HepG2 (cell line): ENCODE measurements at regions not wholly inside any gene's neighbourhood (a gene's known extent, or its start where the extent isn't known, plus 50 kb on each side); places are given as distances from the start of the nearest gene placed in this dataset.

Source experiments
- ATAC-seq: fragments of 200-7000 bp; cut with Tn5 transposase; 3 replicates; pipeline ENCODE4 v1.9.1; 2020; ENCODE audit warnings: mild to moderate bottlenecking, moderate library complexity
- BruUV-seq: library from RNA; stranded (reverse); fragments of 400-500 nt; replicated peaks from 2 replicates; lab custom pipeline; 2021; lab: Mats Ljungman, UMichigan
- CTCF ChIA-PET: fragments of 300-600 bp; formaldehyde crosslinking; extraction: SDS; loops from one replicate; lab custom pipeline; 2021; ENCODE audit warnings: low total read pairs, inconsistent platforms, low intra/inter-chr PET ratio; lab: Yijun Ruan, JAX
- POLR2A ChIA-PET: fragments of 350-600 bp; sonication (Branson Sonifier 250); formaldehyde crosslinking; loops from one replicate; lab custom pipeline; 2020; ENCODE audit warnings: antibody characterized with exemption, inconsistent platforms; lab: Yijun Ruan, JAX
- DNase-seq: peaks from one replicate; pipeline ENCODE4 v3.0.0-alpha.2; 2015; ENCODE audit warnings: low spot score
- FAIRE-seq: peaks from 3 replicates; lab custom pipeline; 2011; peaks lifted over from hg19 to GRCh38; lab: Jason Lieb, UNC
- H2AFZ ChIP-seq: one replicate; pipeline ENCODE4 v1.6.1; 2011; ENCODE audit warnings: low read length, inconsistent platforms
- H3K27ac ChIP-seq: fragments of 300-600 bp; 3 replicates; pipeline ENCODE4 v1.8.0; 2011; ENCODE audit warnings: mixed run types, mild to moderate bottlenecking, mixed read lengths, low read length, inconsistent platforms; ENCODE audit not compliant: insufficient read depth; ENCODE audit errors: extremely low read length
- H3K27me3 ChIP-seq, 2 experiments: fragments of 200-600 bp in 1 of 2; 2 replicates in 1 of 2; 3 replicates in 1 of 2; pipeline versions ENCODE4 v1.6.0 to v1.8.0; 2011; ENCODE audit warnings: low read length in 2 of 2, mild to moderate bottlenecking in 2 of 2, moderate library complexity in 2 of 2, inconsistent platforms in 1 of 2; ENCODE audit not compliant: insufficient read depth in 2 of 2, control insufficient read depth in 1 of 2
- H3K36me3 ChIP-seq, 2 experiments: fragments of 200-600 bp in 1 of 2; replicated peaks in 1 of 2; 2 replicates in 1 of 2; 3 replicates in 1 of 2; pipeline versions ENCODE4 v1.5.1 to v1.8.0; 2011; ENCODE audit warnings: low read length in 2 of 2, inconsistent platforms in 1 of 2; ENCODE audit not compliant: insufficient read depth in 2 of 2, control insufficient read depth in 1 of 2
- H3K4me1 ChIP-seq: 2 replicates; pipeline ENCODE4 v1.5.1; 2012; ENCODE audit warnings: low read length, inconsistent platforms; ENCODE audit not compliant: insufficient read depth
- H3K4me2 ChIP-seq: 2 replicates; pipeline ENCODE4 v1.6.0; 2011; ENCODE audit warnings: low read depth, low read length, inconsistent platforms
- H3K4me3 ChIP-seq, 3 experiments: fragments of 200-600 bp in 1 of 3; sonication (generic), shearing (Covaris generic) in 1 of 3; replicated peaks in 1 of 3; 2 replicates each; pipeline ENCODE4 v1.5.1; 2011 to 2016; ENCODE audit warnings: low read length in 3 of 3, inconsistent platforms in 2 of 3, low read depth in 2 of 3, mild to moderate bottlenecking in 2 of 3, control low read depth in 1 of 3, mixed read lengths in 1 of 3; ENCODE audit not compliant: insufficient read depth in 1 of 3
- H3K79me2 ChIP-seq: one replicate; pipeline ENCODE4 v1.6.1; 2011; ENCODE audit warnings: low read length, inconsistent platforms; ENCODE audit not compliant: insufficient read depth
- H3K9ac ChIP-seq: 2 replicates; pipeline ENCODE4 v1.6.0; 2011; ENCODE audit warnings: mild to moderate bottlenecking, low read depth, low read length, inconsistent platforms; ENCODE audit not compliant: insufficient read depth
- H3K9me3 ChIP-seq: 2 replicates; pipeline ENCODE4 v1.5.1; 2012; ENCODE audit warnings: mild to moderate bottlenecking, low read length
- H4K20me1 ChIP-seq: 2 replicates; pipeline ENCODE4 v1.6.0; 2011; ENCODE audit warnings: inconsistent platforms, mild to moderate bottlenecking, low read length, moderate library complexity; ENCODE audit not compliant: insufficient read depth
- AKAP8 ChIP-seq: sonication (generic); formaldehyde crosslinking; IDR thresholded peaks from 2 replicates; pipeline ENCODE4 v1.5.1; 2020; ENCODE audit warnings: mild to moderate bottlenecking, missing genetic modification reagents
- AKNA ChIP-seq: sonication (generic); formaldehyde crosslinking; IDR thresholded peaks from 2 replicates; pipeline ENCODE4 v1.4.0; 2020; ENCODE audit warnings: missing genetic modification reagents, borderline replicate concordance
- DBP ChIP-seq: sonication (generic); formaldehyde crosslinking; IDR thresholded peaks from 2 replicates; pipeline ENCODE4 v1.4.0; 2020; ENCODE audit warnings: missing genetic modification reagents; ENCODE audit errors: not compliant biosample characterization
- FOSL2 ChIP-seq: sonication (generic); formaldehyde crosslinking; IDR thresholded peaks from 2 replicates; pipeline ENCODE4 v1.4.0; 2020; ENCODE audit warnings: missing genetic modification reagents
- HMG20B ChIP-seq: conservative IDR thresholded peaks from 2 replicates; pipeline ENCODE4 v1.6.1; 2016; ENCODE audit warnings: missing genetic modification reagents, missing compliant biosample characterization
- KMT2B ChIP-seq: IDR thresholded peaks from 2 replicates; pipeline ENCODE4 v1.6.1; 2016; ENCODE audit warnings: missing genetic modification reagents, missing compliant biosample characterization
- STAG1 ChIP-seq: sonication (generic); formaldehyde crosslinking; IDR thresholded peaks from 2 replicates; pipeline ENCODE4 v1.4.0; 2020; ENCODE audit warnings: missing genetic modification reagents
- TBP ChIP-seq: sonication (generic); formaldehyde crosslinking; IDR thresholded peaks from 2 replicates; pipeline ENCODE4 v1.5.0; 2020; ENCODE audit warnings: missing genetic modification reagents
- TP53 ChIP-seq: sonication (generic); formaldehyde crosslinking; conservative IDR thresholded peaks from 2 replicates; pipeline ENCODE4 v1.4.0; 2020; ENCODE audit warnings: missing genetic modification reagents
- ZNF143 ChIP-seq: sonication (generic); formaldehyde crosslinking; IDR thresholded peaks from 2 replicates; pipeline ENCODE4 v1.4.0; 2020; ENCODE audit warnings: missing genetic modification reagents
- ZSCAN9 ChIP-seq: IDR thresholded peaks from 2 replicates; pipeline ENCODE4 v1.6.1; 2016; ENCODE audit warnings: borderline replicate concordance
- WGBS: methylation state at CpG from one replicate; pipeline ENCODE4 v1.1.6; 2017; ENCODE audit warnings: low lambda C conversion rate; 5-methylcytosine and 5-hydroxymethylcytosine counted together
- in situ Hi-C: cut with HindIII; loops from 2 replicates; pipeline ENCODE4 v1.10.0; 2017; ENCODE audit warnings: low pct_unique_long_range_greater_than_20kb; ENCODE audit not compliant: extremely low pct_ligation_motif_present
- intact Hi-C: fragments of 100-400 bp; cut with micrococcal nuclease; formaldehyde crosslinking; loops from one replicate; pipeline ENCODE4 v1.10.0; 2022; ENCODE audit not compliant: unreplicated experiment

GRCh38 chr3:117524890-117525289 lies 815.3 kb downstream of the TUSC7 start:
- in situ Hi-C loops (no loop called here), intact Hi-C loops (no loop called here)
- H3K79me2 ChIP-seq, result no peaks in the 10 kb centered on the region
- no peak for ATAC-seq
- no TSS peak for BruUV-seq
- ChIA-PET CTCF (interaction anchor here (2.7 kb wide), 1 partner anchor 506 kb away, joined by 8 read pairs; no protein-coding TSS in a partner anchor), POLR2A (no interaction called here)
- H3K9me3 ChIP-seq, result no peaks in the 10 kb centered on the region
- no peak for DNase-seq
- H3K27ac ChIP-seq, result no peak overlapping the region
- 0% methylated on average over 4 of the region's 4 CpGs for WGBS
- H3K27me3 ChIP-seq, result no peaks in the 10 kb centered on the region
- H3K36me3 ChIP-seq, result no peaks in the 10 kb centered on the region
- no peak overlapping the region for H2AFZ ChIP-seq
- no peak overlapping the region for H3K4me2 ChIP-seq
- no peak overlapping the region for H3K4me3 ChIP-seq
- H3K4me1 ChIP-seq, result no peaks in the 10 kb centered on the region
- FAIRE-seq, result no peak
- TF ChIP-seq KMT2B (CRISPR knock-in tag) (no peak), TP53 (no peak), DBP (CRISPR knock-in tag) (no peak), AKAP8 (CRISPR knock-in tag) (no peak), FOSL2 (CRISPR knock-in tag) (no peak)
- no peaks in the 10 kb centered on the region for H4K20me1 ChIP-seq
- H3K9ac ChIP-seq, result no peak overlapping the region

GRCh38 chr3:117526470-117527079 lies 817.0 kb downstream of the TUSC7 start:
- WGBS, result 0% methylated on average over 3 of the region's 3 CpGs
- intact Hi-C loops, result loop anchor here (1.0 kb wide), 4 partner anchors 119 to 507 kb away; no protein-coding TSS in a partner anchor
- 0 out of 3 replicates have a peak, but pooled peaks have one; percentile 31 for ATAC-seq
- no peak overlapping the region for H3K4me2 ChIP-seq
- ChIA-PET CTCF (interaction anchor here (1.4 to 2.7 kb wide), 3 partner anchors 468 to 756 kb away, joined by 4 to 13 read pairs (median 8); no protein-coding TSS in a partner anchor), POLR2A (no interaction called here)
- H3K9me3 ChIP-seq, result no peaks in the 10 kb centered on the region
- H3K9ac ChIP-seq, result no peak overlapping the region
- in situ Hi-C loops, result no loop called here
- BruUV-seq, result no TSS peak
- no peaks in the 10 kb centered on the region for H3K36me3 ChIP-seq
- DNase-seq, result peak; percentile 4
- H3K27me3 ChIP-seq, result no peaks in the 10 kb centered on the region
- no peaks in the 10 kb centered on the region for H3K4me1 ChIP-seq
- FAIRE-seq, result no peak
- no peaks in the 10 kb centered on the region for H4K20me1 ChIP-seq
- no peak overlapping the region for H3K4me3 ChIP-seq
- H3K27ac ChIP-seq, result no peak overlapping the region
- H2AFZ ChIP-seq, result no peak overlapping the region
- no peaks in the 10 kb centered on the region for H3K79me2 ChIP-seq
- TF ChIP-seq ZSCAN9, result no peak
- TF ChIP-seq TBP, result no peak
- TF ChIP-seq STAG1 (CRISPR knock-in tag), result peak; percentile 53
- no peak for TF ChIP-seq HMG20B (CRISPR knock-in tag)
- TF ChIP-seq ZNF143 (CRISPR knock-in tag), result no peak
- TF ChIP-seq AKNA (CRISPR knock-in tag), result no peak
